Stomach (tissue), 4 donors: ENCODE measurements at regions not wholly inside any gene's neighbourhood (a gene's known extent, or its start where the extent isn't known, plus 50 kb on each side); places are given as distances from the start of the nearest gene placed in this dataset.

Experiments used
- CTCF ChIP-seq, 7 experiments: fragments of 450-650 bp in 4 of 7; fragments of 200-600 bp in 3 of 7; sonication (generic) in 3 of 7; IDR thresholded peaks; one replicate each; pipeline ENCODE4 v1.5.1; 2016 to 2019; ENCODE audit warnings: antibody characterized with exemption in 7 of 7, control low read depth in 2 of 7, mild to moderate bottlenecking in 1 of 7
- POLR2A ChIP-seq, 4 donors: fragments of 450-650 bp; IDR thresholded peaks; one replicate each; pipeline ENCODE4 v1.6.1; 2016; ENCODE audit warnings: antibody characterized with exemption in 4 of 4, control low read depth in 2 of 4, mild to moderate bottlenecking in 1 of 4, moderate library complexity in 1 of 4
- POLR2AphosphoS5 ChIP-seq, 3 donors: sonication (generic); formaldehyde crosslinking; IDR thresholded peaks; one replicate each; pipeline ENCODE4 v1.6.1; 2016; ENCODE audit warnings: antibody characterized with exemption in 3 of 3

GRCh38 chr19:29040951-29041350 is 172.0 kb downstream of the UQCRFS1 start:
- no peak for TF ChIP-seq CTCF (IDR thresholded peaks at IDR 0.05)
- no peak for TF ChIP-seq POLR2A (IDR thresholded peaks at IDR 0.05)
- TF ChIP-seq POLR2AphosphoS5 (IDR thresholded peaks at IDR 0.05), result no peak
